SKM-1 treated with dmso at 0.1 percent for 144 hours (cell line): ENCODE measurements at regions not wholly inside any gene's neighbourhood (a gene's known extent, or its start where the extent isn't known, plus 50 kb on each side); places are given as distances from the start of the nearest gene placed in this dataset.

Experiments used
- DNase-seq: peaks from one replicate; lab custom pipeline; 2025; ENCODE audit not compliant: unreplicated experiment; lab: John Stamatoyannopoulos, UW

- DNase-seq = no peak
Measured at GRCh38 chr11:128116447-128116846, 470.9 kb downstream of the ETS1 start.

- DNase-seq = no peak
Measured at GRCh38 chr11:128105950-128106349, 481.4 kb downstream of the ETS1 start.

GRCh38 chr11:128105511-128105910, 481.8 kb downstream of the ETS1 start:
- DNase-seq = no peak

GRCh38 chr11:128103278-128103873, 484.0 kb downstream of the ETS1 start:
- no peak for DNase-seq

GRCh38 chr11:128098781-128099180, 488.6 kb downstream of the ETS1 start:
- DNase-seq = no peak

- no peak for DNase-seq
Measured at GRCh38 chr11:128095466-128095981, 491.8 kb downstream of the ETS1 start.

- no peak for DNase-seq
Measured at GRCh38 chr11:128093689-128094088, 493.7 kb downstream of the ETS1 start.

GRCh38 chr11:128089962-128090361, 497.4 kb downstream of the ETS1 start:
- DNase-seq = no peak

GRCh38 chr11:128086794-128087193, 500.6 kb downstream of the ETS1 start:
- no peak for DNase-seq

- no peak for DNase-seq
Measured at GRCh38 chr11:128085276-128085675, 502.1 kb downstream of the ETS1 start.

GRCh38 chr11:128082574-128082973, 504.8 kb downstream of the ETS1 start:
- DNase-seq = no peak

GRCh38 chr11:128069665-128070064, 517.7 kb downstream of the ETS1 start:
- DNase-seq = no peak

GRCh38 chr11:128067780-128068179, 519.6 kb downstream of the ETS1 start:
- DNase-seq = no peak

GRCh38 chr11:128066399-128066798, 521.0 kb downstream of the ETS1 start:
- no peak for DNase-seq

- no peak for DNase-seq
Measured at GRCh38 chr11:128061281-128061871, 526.0 kb downstream of the ETS1 start.

- no peak for DNase-seq
Measured at GRCh38 chr11:128058580-128059208, 528.7 kb downstream of the ETS1 start.

GRCh38 chr11:128057786-128058395, 529.5 kb downstream of the ETS1 start:
- no peak for DNase-seq

GRCh38 chr11:128055576-128056217, 531.7 kb downstream of the ETS1 start:
- DNase-seq = no peak

- DNase-seq = no peak
Measured at GRCh38 chr11:128053981-128054931, 533.1 kb downstream of the ETS1 start.

GRCh38 chr11:128052912-128053641, 534.3 kb downstream of the ETS1 start:
- no peak for DNase-seq
